ENCODE measurements at regions not wholly inside any gene's neighbourhood (a gene's known extent, or its start where the extent isn't known, plus 50 kb on each side); places are given as distances from the start of the nearest gene placed in this dataset.

GRCh38 chr20:12293900-12294299 lies 376.2 kb downstream of the BTBD3 start:
- H3K27me3 Mint-ChIP-seq (ENCODE audit: low read depth): no peaks in the 10 kb centered on the region
- no peaks in the 10 kb centered on the region for H3K36me3 Mint-ChIP-seq (ENCODE audit: low read depth)
- H3K27ac Mint-ChIP-seq: no peak overlapping the region
- no peak for DNase-seq (ENCODE audit: low spot score)
- no peaks in the 10 kb centered on the region for H3K4me1 Mint-ChIP-seq (ENCODE audit: low read depth)
- H3K4me3 Mint-ChIP-seq: no peak overlapping the region
- H3K9me3 Mint-ChIP-seq: peaks cover 43% of the 10 kb centered on the region

GRCh38 chr20:12294678-12295077 lies 377.0 kb downstream of the BTBD3 start:
- Mint-ChIP-seq H3K4me3 (no peak overlapping the region), H3K4me1 (ENCODE audit: low read depth) (no peaks in the 10 kb centered on the region), H3K9me3 (peaks cover 40% of the 10 kb centered on the region), H3K27me3 (ENCODE audit: low read depth) (no peaks in the 10 kb centered on the region), H3K27ac (no peak overlapping the region), H3K36me3 (ENCODE audit: low read depth) (no peaks in the 10 kb centered on the region)
- no peak for DNase-seq (ENCODE audit: low spot score)

- no peak overlapping the region for H3K4me3 Mint-ChIP-seq
- H3K27ac Mint-ChIP-seq: no peak overlapping the region
- no peaks in the 10 kb centered on the region for H3K4me1 Mint-ChIP-seq (ENCODE audit: low read depth)
- no peaks in the 10 kb centered on the region for H3K27me3 Mint-ChIP-seq (ENCODE audit: low read depth)
- no peak for DNase-seq (ENCODE audit: low spot score)
- peaks cover 42% of the 10 kb centered on the region for H3K9me3 Mint-ChIP-seq
- H3K36me3 Mint-ChIP-seq (ENCODE audit: low read depth): no peaks in the 10 kb centered on the region
Observed at GRCh38 chr20:12305188-12305950, 387.7 kb downstream of the BTBD3 start.

GRCh38 chr20:12306107-12306506 lies 388.4 kb downstream of the BTBD3 start:
- DNase-seq (ENCODE audit: low spot score): no peak
- no peak overlapping the region for H3K27ac Mint-ChIP-seq
- no peaks in the 10 kb centered on the region for H3K36me3 Mint-ChIP-seq (ENCODE audit: low read depth)
- no peaks in the 10 kb centered on the region for H3K4me1 Mint-ChIP-seq (ENCODE audit: low read depth)
- no peak overlapping the region for H3K4me3 Mint-ChIP-seq
- peaks cover 45% of the 10 kb centered on the region for H3K9me3 Mint-ChIP-seq
- H3K27me3 Mint-ChIP-seq (ENCODE audit: low read depth): no peaks in the 10 kb centered on the region

GRCh38 chr20:12311094-12311865 lies 393.6 kb downstream of the BTBD3 start:
- DNase-seq (ENCODE audit: low spot score): no peak
- Mint-ChIP-seq H3K4me3 (no peak overlapping the region), H3K27me3 (ENCODE audit: low read depth) (no peaks in the 10 kb centered on the region), H3K9me3 (peaks cover 34% of the 10 kb centered on the region), H3K4me1 (ENCODE audit: low read depth) (no peaks in the 10 kb centered on the region), H3K27ac (no peak overlapping the region), H3K36me3 (ENCODE audit: low read depth) (no peaks in the 10 kb centered on the region)

- H3K4me3 Mint-ChIP-seq: no peak overlapping the region
- no peak overlapping the region for H3K27ac Mint-ChIP-seq
- H3K36me3 Mint-ChIP-seq (ENCODE audit: low read depth): no peaks in the 10 kb centered on the region
Observed at GRCh38 chr20:12315652-12316051, 398.0 kb downstream of the BTBD3 start.

GRCh38 chr20:12316794-12317193 lies 399.1 kb downstream of the BTBD3 start:
- Mint-ChIP-seq H3K4me3 (no peak overlapping the region), H3K9me3 (peaks cover 23% of the 10 kb centered on the region), H3K27me3 (ENCODE audit: low read depth) (no peaks in the 10 kb centered on the region), H3K4me1 (ENCODE audit: low read depth) (no peaks in the 10 kb centered on the region), H3K36me3 (ENCODE audit: low read depth) (no peaks in the 10 kb centered on the region), H3K27ac (no peak overlapping the region)
- DNase-seq (ENCODE audit: low spot score): no peak

More at GRCh38 chr20:12315652-12316051, 398.0 kb downstream of the BTBD3 start:
- Mint-ChIP-seq H3K9me3 (peaks cover 20% of the 10 kb centered on the region), H3K27me3 (ENCODE audit: low read depth) (no peaks in the 10 kb centered on the region), H3K4me1 (ENCODE audit: low read depth) (no peaks in the 10 kb centered on the region)
- no peak for DNase-seq (ENCODE audit: low spot score)

GRCh38 chr20:12317433-12317832 lies 399.7 kb downstream of the BTBD3 start:
- no peak for DNase-seq (ENCODE audit: low spot score)
- no peaks in the 10 kb centered on the region for H3K4me1 Mint-ChIP-seq (ENCODE audit: low read depth)
- H3K27ac Mint-ChIP-seq: no peak overlapping the region
- H3K9me3 Mint-ChIP-seq: peaks cover 26% of the 10 kb centered on the region
- H3K36me3 Mint-ChIP-seq (ENCODE audit: low read depth): no peaks in the 10 kb centered on the region
- H3K4me3 Mint-ChIP-seq: no peak overlapping the region
- no peaks in the 10 kb centered on the region for H3K27me3 Mint-ChIP-seq (ENCODE audit: low read depth)

- no peaks in the 10 kb centered on the region for H3K36me3 Mint-ChIP-seq (ENCODE audit: low read depth)
- H3K4me1 Mint-ChIP-seq (ENCODE audit: low read depth): no peaks in the 10 kb centered on the region
- no peak for DNase-seq (ENCODE audit: low spot score)
- H3K9me3 Mint-ChIP-seq: peaks cover 26% of the 10 kb centered on the region
- H3K27me3 Mint-ChIP-seq (ENCODE audit: low read depth): no peaks in the 10 kb centered on the region
- H3K27ac Mint-ChIP-seq: no peak overlapping the region
- no peak overlapping the region for H3K4me3 Mint-ChIP-seq
Observed at GRCh38 chr20:12318043-12318442, 400.4 kb downstream of the BTBD3 start.

- no peak for DNase-seq (ENCODE audit: low spot score)
- Mint-ChIP-seq H3K9me3 (peaks cover 21% of the 10 kb centered on the region), H3K4me3 (no peak overlapping the region), H3K27ac (no peak overlapping the region), H3K27me3 (ENCODE audit: low read depth) (no peaks in the 10 kb centered on the region), H3K36me3 (ENCODE audit: low read depth) (no peaks in the 10 kb centered on the region), H3K4me1 (ENCODE audit: low read depth) (no peaks in the 10 kb centered on the region)
Observed at GRCh38 chr20:12321736-12322135, 404.0 kb downstream of the BTBD3 start.

- Mint-ChIP-seq H3K4me3 (no peak overlapping the region), H3K36me3 (ENCODE audit: low read depth) (no peaks in the 10 kb centered on the region), H3K4me1 (ENCODE audit: low read depth) (no peaks in the 10 kb centered on the region), H3K9me3 (peaks cover 38% of the 10 kb centered on the region), H3K27ac (no peak overlapping the region), H3K27me3 (ENCODE audit: low read depth) (no peaks in the 10 kb centered on the region)
- no peak for DNase-seq (ENCODE audit: low spot score)
Observed at GRCh38 chr20:12327205-12327604, 409.5 kb downstream of the BTBD3 start.

- Mint-ChIP-seq H3K27ac (no peak overlapping the region), H3K4me3 (no peak overlapping the region), H3K9me3 (peaks cover 50% of the 10 kb centered on the region), H3K4me1 (ENCODE audit: low read depth) (no peaks in the 10 kb centered on the region), H3K36me3 (ENCODE audit: low read depth) (no peaks in the 10 kb centered on the region), H3K27me3 (ENCODE audit: low read depth) (no peaks in the 10 kb centered on the region)
- DNase-seq (ENCODE audit: low spot score): no peak
Observed at GRCh38 chr20:12331236-12331635, 413.5 kb downstream of the BTBD3 start.

GRCh38 chr20:12337601-12338000 lies 419.9 kb downstream of the BTBD3 start:
- DNase-seq (ENCODE audit: low spot score): no peak
- Mint-ChIP-seq H3K4me1 (ENCODE audit: low read depth) (no peaks in the 10 kb centered on the region), H3K36me3 (ENCODE audit: low read depth) (no peaks in the 10 kb centered on the region), H3K4me3 (no peak overlapping the region), H3K27me3 (ENCODE audit: low read depth) (no peaks in the 10 kb centered on the region), H3K27ac (no peak overlapping the region), H3K9me3 (peaks cover 31% of the 10 kb centered on the region)

- no peak overlapping the region for H3K4me3 Mint-ChIP-seq
- H3K9me3 Mint-ChIP-seq: peaks cover 24% of the 10 kb centered on the region
- no peaks in the 10 kb centered on the region for H3K36me3 Mint-ChIP-seq (ENCODE audit: low read depth)
- no peaks in the 10 kb centered on the region for H3K4me1 Mint-ChIP-seq (ENCODE audit: low read depth)
- H3K27me3 Mint-ChIP-seq (ENCODE audit: low read depth): no peaks in the 10 kb centered on the region
- no peak overlapping the region for H3K27ac Mint-ChIP-seq
- DNase-seq (ENCODE audit: low spot score): no peak
Observed at GRCh38 chr20:12345978-12346377, 428.3 kb downstream of the BTBD3 start.
